MCF 10A (cell line): ENCODE measurements at regions not wholly inside any gene's neighbourhood (a gene's known extent, or its start where the extent isn't known, plus 50 kb on each side); places are given as distances from the start of the nearest gene placed in this dataset.
A peak's percentile ranks its signal among the peaks of the same experiment; 100 is the strongest.

ENCODE experiments used
- BruUV-seq: library from RNA; stranded (reverse); fragments of 400-500 nt; replicated peaks from 2 replicates; lab custom pipeline; 2021; lab: Mats Ljungman, UMichigan
- CTCF ChIA-PET: fragments of 300-600 bp; sonication (Branson Sonifier 250); formaldehyde crosslinking; extraction: SDS; loops from one replicate; lab custom pipeline; 2021; ENCODE audit warnings: antibody characterized with exemption, inconsistent platforms; lab: Yijun Ruan, JAX
- POLR2A ChIA-PET: fragments of 300-600, 350-650 bp; sonication (Branson Sonifier 250); formaldehyde crosslinking; extraction: SDS; loops from one replicate; lab custom pipeline; 2020; ENCODE audit warnings: antibody characterized with exemption, inconsistent platforms; lab: Yijun Ruan, JAX
- DNase-seq: peaks from one replicate; pipeline ENCODE4 v3.0.0-alpha.2; 2018; ENCODE audit not compliant: unreplicated experiment
- H3K27ac Mint-ChIP-seq: one replicate; pipeline ENCODE4 v1.8.0; 2022; ENCODE audit warnings: mild to moderate bottlenecking, low read depth, mixed read lengths; ENCODE audit not compliant: unreplicated experiment
- H3K27me3 Mint-ChIP-seq: one replicate; pipeline ENCODE4 v1.8.0; 2022; ENCODE audit warnings: mixed read lengths; ENCODE audit not compliant: insufficient read depth, unreplicated experiment
- H3K36me3 Mint-ChIP-seq: one replicate; pipeline ENCODE4 v1.8.0; 2022; ENCODE audit warnings: mild to moderate bottlenecking, moderate library complexity, mixed read lengths; ENCODE audit not compliant: insufficient read depth, unreplicated experiment
- H3K4me1 Mint-ChIP-seq: one replicate; pipeline ENCODE4 v1.8.0; 2022; ENCODE audit warnings: mixed read lengths; ENCODE audit not compliant: insufficient read depth, unreplicated experiment
- H3K4me3 Mint-ChIP-seq: one replicate; pipeline ENCODE4 v1.8.0; 2022; ENCODE audit warnings: mild to moderate bottlenecking, moderate library complexity, mixed read lengths; ENCODE audit not compliant: unreplicated experiment
- H3K9me3 Mint-ChIP-seq: one replicate; pipeline ENCODE4 v1.8.0; 2022; ENCODE audit warnings: mixed read lengths; ENCODE audit not compliant: unreplicated experiment
- CTCF ChIP-seq: fragments of 200-600 bp; IDR thresholded peaks from one replicate; pipeline ENCODE4 v1.8.0; 2022; ENCODE audit warnings: antibody characterized with exemption, mild to moderate bottlenecking; ENCODE audit not compliant: unreplicated experiment
- intact Hi-C: fragments of 100-400 bp; cut with micrococcal nuclease; formaldehyde crosslinking; loops from 2 replicates; pipeline ENCODE4 v1.14.1; 2022

GRCh38 chr14:62308316-62308715, 546.1 kb downstream of the SNAPC1 start:
- no peak for TF ChIP-seq CTCF
- Mint-ChIP-seq H3K36me3 (no peaks in the 10 kb centered on the region), H3K4me3 (no peak overlapping the region), H3K4me1 (peaks cover 5% of the 10 kb centered on the region), H3K27me3 (no peaks in the 10 kb centered on the region), H3K27ac (no peak overlapping the region), H3K9me3 (no peaks in the 10 kb centered on the region)
- no peak for DNase-seq
- intact Hi-C loops: no loop called here
- POLR2A ChIA-PET: no interaction called here
- CTCF ChIA-PET: no interaction called here
- no TSS peak for BruUV-seq

DNA sequence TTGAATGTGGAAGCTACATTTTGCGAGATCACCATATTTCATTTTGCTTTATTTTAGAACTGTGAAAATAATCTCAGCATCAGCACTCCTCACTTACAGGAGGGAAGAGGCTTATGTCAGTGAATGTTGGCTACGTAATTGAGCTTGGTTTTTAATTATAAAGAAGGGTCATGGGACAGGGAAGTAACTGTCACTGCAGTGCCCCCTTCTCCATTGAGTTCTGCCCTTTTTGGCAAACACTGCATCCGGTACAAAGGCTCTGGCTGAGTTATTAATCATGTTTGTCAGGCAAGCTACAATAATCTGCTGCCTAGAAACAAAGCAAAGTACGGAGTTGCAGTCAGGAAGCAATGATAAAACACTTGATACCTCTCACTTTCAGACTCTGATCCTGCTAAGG, 546.7 kb downstream of the SNAPC1 start:
- POLR2A ChIA-PET: interaction anchor here (0.5 kb wide), 1 partner anchor 446 kb away, joined by 3 read pairs; no protein-coding TSS in a partner anchor
- BruUV-seq: no TSS peak
- no peak for TF ChIP-seq CTCF
- no peak for DNase-seq
- intact Hi-C loops: no loop called here
- Mint-ChIP-seq H3K36me3 (no peaks in the 10 kb centered on the region), H3K4me1 (peaks cover 7% of the 10 kb centered on the region), H3K27ac (no peak overlapping the region), H3K4me3 (no peak overlapping the region), H3K9me3 (no peaks in the 10 kb centered on the region), H3K27me3 (no peaks in the 10 kb centered on the region)
- CTCF ChIA-PET: no interaction called here

DNA sequence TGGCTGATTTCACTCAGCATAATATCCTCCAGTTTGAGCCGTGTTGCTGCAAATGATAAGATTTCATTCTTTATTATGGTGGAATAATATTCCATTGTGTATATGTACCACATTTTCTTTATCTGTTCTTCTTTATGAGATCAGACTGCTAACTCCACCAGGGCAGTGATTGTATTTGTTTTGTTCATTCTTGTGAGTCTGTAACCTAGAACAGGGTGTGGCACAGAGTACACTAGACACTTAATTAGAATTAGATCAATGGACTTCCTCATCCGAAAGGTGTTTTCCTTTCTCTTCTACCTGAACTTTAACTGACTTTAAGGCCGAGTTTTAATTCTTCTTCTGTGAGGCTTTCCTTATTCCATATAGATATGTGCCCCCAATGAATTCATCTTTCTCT, 551.0 kb downstream of the SNAPC1 start:
- POLR2A ChIA-PET: no interaction called here
- CTCF ChIA-PET: no interaction called here
- no peak overlapping the region for H3K4me3 Mint-ChIP-seq
- no TSS peak for BruUV-seq
- intact Hi-C loops: no loop called here
- H3K27me3 Mint-ChIP-seq: no peaks in the 10 kb centered on the region
- no peaks in the 10 kb centered on the region for H3K36me3 Mint-ChIP-seq
- no peak for TF ChIP-seq CTCF
- DNase-seq: no peak
- H3K4me1 Mint-ChIP-seq: peaks cover 7% of the 10 kb centered on the region
- H3K27ac Mint-ChIP-seq: peak overlapping the region; percentile 39
- H3K9me3 Mint-ChIP-seq: no peaks in the 10 kb centered on the region

DNA sequence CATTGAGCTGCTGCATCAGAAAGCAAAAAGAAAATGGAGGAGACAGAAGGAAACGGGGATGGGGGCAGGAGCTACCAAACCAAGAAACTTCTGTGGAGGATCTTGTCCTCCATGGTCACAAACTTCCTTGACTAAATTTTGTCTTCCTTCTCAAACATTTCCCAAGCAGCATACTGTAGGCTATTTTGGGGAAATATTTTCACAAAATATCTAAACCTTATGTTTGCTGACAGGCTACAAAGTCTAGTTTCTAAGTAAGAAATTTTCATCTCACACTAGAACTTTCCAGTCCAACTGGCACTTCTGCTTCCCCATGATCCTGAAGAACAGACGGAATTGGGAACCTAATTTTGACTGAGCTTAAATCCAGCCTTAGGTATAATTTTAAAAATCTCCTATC, 552.0 kb downstream of the SNAPC1 start:
- Mint-ChIP-seq H3K27me3 (no peaks in the 10 kb centered on the region), H3K9me3 (no peaks in the 10 kb centered on the region), H3K36me3 (no peaks in the 10 kb centered on the region), H3K4me1 (peaks cover 7% of the 10 kb centered on the region), H3K4me3 (no peak overlapping the region), H3K27ac (peak overlapping the region; percentile 39)
- DNase-seq: no peak
- no peak for TF ChIP-seq CTCF
- ChIA-PET CTCF (no interaction called here), POLR2A (no interaction called here)
- no TSS peak for BruUV-seq
- intact Hi-C loops: no loop called here
